ENCODE measurements at regions not wholly inside any gene's neighbourhood (a gene's known extent, or its start where the extent isn't known, plus 50 kb on each side); places are given as distances from the start of the nearest gene placed in this dataset.

- Histone ChIP-seq H3K4me1 (ENCODE audit: control insufficient read depth in 1 of 2, insufficient read depth in 2 of 2, low read length in 2 of 2) (peaks cover 23 to 29% of the 10 kb centered on the region in 2 experiments), H3K4ac (ENCODE audit: low read depth, low read length) (no peak overlapping the region), H3K79me1 (ENCODE audit: low read length) (peaks cover 16% of the 10 kb centered on the region), H2BK120ac (ENCODE audit: insufficient read depth, low read length, poor library complexity) (no peak overlapping the region), H3K36me3 (ENCODE audit: control insufficient read depth in 1 of 2, insufficient read depth in 2 of 2, low read length in 2 of 2) (no peaks in the 10 kb centered on the region), H2BK12ac (ENCODE audit: low read length) (no peak overlapping the region), H3K18ac (ENCODE audit: low read length) (no peak overlapping the region), H2BK5ac (ENCODE audit: low read depth, low read length, poor library complexity) (no peak overlapping the region), H3K9ac (ENCODE audit: low read length) (no peak overlapping the region), H3K4me2 (ENCODE audit: low read length) (no peak overlapping the region), H3K79me2 (ENCODE audit: control insufficient read depth, insufficient read depth, low read length, poor library complexity) (no peaks in the 10 kb centered on the region), H3K4me3 (ENCODE audit: low read depth, low read length) (no peak overlapping the region), H3K23ac (ENCODE audit: low read length) (no peak overlapping the region), H4K8ac (ENCODE audit: low read depth, low read length) (no peak overlapping the region), H2AFZ (ENCODE audit: insufficient read depth, low read length, poor library complexity) (no peak overlapping the region), H4K12ac (ENCODE audit: low read depth, low read length) (no peak overlapping the region), H4K91ac (ENCODE audit: low read depth, low read length) (no peak overlapping the region), H3K9me3 (ENCODE audit: insufficient read depth, low read depth, low read length) (no peaks in the 10 kb centered on the region), H3K27ac (ENCODE audit: low read depth, low read length) (no peak overlapping the region), H3K27me3 (ENCODE audit: insufficient read depth, low read length) (no peaks in the 10 kb centered on the region), H3K14ac (ENCODE audit: low read length) (no peak overlapping the region), H2AK5ac (ENCODE audit: low read length) (no peak overlapping the region)
- WGBS (ENCODE audit: extremely low coverage, insufficient coverage, insufficient read length), result no CpG with 5 or more reads among the region's 7 CpGs
- DNase-seq, result no peak
These were observed 111.9 kb upstream of the WNT4 start for GRCh38 chr1:22254756-22255155.

GRCh38 chr1:22255341-22256212 is 112.7 kb upstream of the WNT4 start:
- Histone ChIP-seq H3K36me3 (ENCODE audit: control insufficient read depth in 1 of 2, insufficient read depth in 2 of 2, low read length in 2 of 2) (no peaks in the 10 kb centered on the region), H3K14ac (ENCODE audit: low read length) (no peak overlapping the region), H3K18ac (ENCODE audit: low read length) (no peak overlapping the region), H3K4me3 (ENCODE audit: low read depth, low read length) (no peak overlapping the region), H3K79me2 (ENCODE audit: control insufficient read depth, insufficient read depth, low read length, poor library complexity) (no peaks in the 10 kb centered on the region), H3K27me3 (ENCODE audit: insufficient read depth, low read length) (no peaks in the 10 kb centered on the region), H3K79me1 (ENCODE audit: low read length) (peaks cover 11% of the 10 kb centered on the region), H3K9me3 (ENCODE audit: insufficient read depth, low read depth, low read length) (no peaks in the 10 kb centered on the region), H3K4me2 (ENCODE audit: low read length) (no peak overlapping the region), H3K4me1 (ENCODE audit: control insufficient read depth in 1 of 2, insufficient read depth in 2 of 2, low read length in 2 of 2) (peaks cover 20 to 31% of the 10 kb centered on the region in 2 experiments), H2BK12ac (ENCODE audit: low read length) (peak overlapping the region; percentile 24), H4K91ac (ENCODE audit: low read depth, low read length) (no peak overlapping the region), H3K9ac (ENCODE audit: low read length) (no peak overlapping the region), H3K27ac (ENCODE audit: low read depth, low read length) (no peak overlapping the region), H3K4ac (ENCODE audit: low read depth, low read length) (no peak overlapping the region), H2BK120ac (ENCODE audit: insufficient read depth, low read length, poor library complexity) (no peak overlapping the region), H4K12ac (ENCODE audit: low read depth, low read length) (no peak overlapping the region), H4K8ac (ENCODE audit: low read depth, low read length) (no peak overlapping the region), H2BK5ac (ENCODE audit: low read depth, low read length, poor library complexity) (no peak overlapping the region), H2AK5ac (ENCODE audit: low read length) (peak overlapping the region; percentile 26), H3K23ac (ENCODE audit: low read length) (no peak overlapping the region), H2AFZ (ENCODE audit: insufficient read depth, low read length, poor library complexity) (no peak overlapping the region)
- DNase-seq, result no peak
- no CpG with 5 or more reads among the region's 11 CpGs for WGBS (ENCODE audit: extremely low coverage, insufficient coverage, insufficient read length)

- no peaks in the 10 kb centered on the region for H3K79me2 ChIP-seq (ENCODE audit: control insufficient read depth, insufficient read depth, low read length, poor library complexity)
- no CpG with 5 or more reads among the region's 3 CpGs for WGBS (ENCODE audit: extremely low coverage, insufficient coverage, insufficient read length)
- no peaks in the 10 kb centered on the region for H3K27me3 ChIP-seq (ENCODE audit: insufficient read depth, low read length)
- H3K4me2 ChIP-seq (ENCODE audit: low read length), result no peak overlapping the region
- H3K4me3 ChIP-seq (ENCODE audit: low read depth, low read length), result no peak overlapping the region
- H3K9ac ChIP-seq (ENCODE audit: low read length), result no peak overlapping the region
- H2BK5ac ChIP-seq (ENCODE audit: low read depth, low read length, poor library complexity), result no peak overlapping the region
- H3K36me3 ChIP-seq (ENCODE audit: control insufficient read depth in 1 of 2, insufficient read depth in 2 of 2, low read length in 2 of 2), result no peaks in the 10 kb centered on the region
- H3K27ac ChIP-seq (ENCODE audit: low read depth, low read length), result no peak overlapping the region
- no peak overlapping the region for H2BK120ac ChIP-seq (ENCODE audit: insufficient read depth, low read length, poor library complexity)
- DNase-seq, result no peak
- H2BK12ac ChIP-seq (ENCODE audit: low read length), result peak overlapping the region; percentile 26
- no peak overlapping the region for H3K14ac ChIP-seq (ENCODE audit: low read length)
- no peak overlapping the region for H3K4ac ChIP-seq (ENCODE audit: low read depth, low read length)
- H4K12ac ChIP-seq (ENCODE audit: low read depth, low read length), result no peak overlapping the region
- H2AFZ ChIP-seq (ENCODE audit: insufficient read depth, low read length, poor library complexity), result no peak overlapping the region
- H4K8ac ChIP-seq (ENCODE audit: low read depth, low read length), result no peak overlapping the region
- no peak overlapping the region for H4K91ac ChIP-seq (ENCODE audit: low read depth, low read length)
- peaks cover 9% of the 10 kb centered on the region for H3K79me1 ChIP-seq (ENCODE audit: low read length)
- H3K9me3 ChIP-seq (ENCODE audit: insufficient read depth, low read depth, low read length), result no peaks in the 10 kb centered on the region
- no peak overlapping the region for H2AK5ac ChIP-seq (ENCODE audit: low read length)
- H3K18ac ChIP-seq (ENCODE audit: low read length), result no peak overlapping the region
- H3K23ac ChIP-seq (ENCODE audit: low read length), result no peak overlapping the region
- H3K4me1 ChIP-seq (ENCODE audit: control insufficient read depth in 1 of 2, insufficient read depth in 2 of 2, low read length in 2 of 2), result peaks cover 16 to 27% of the 10 kb centered on the region in 2 experiments
These were observed 113.3 kb upstream of the WNT4 start for GRCh38 chr1:22256213-22256512.

- no peaks in the 10 kb centered on the region for H3K36me3 ChIP-seq (ENCODE audit: control insufficient read depth in 1 of 2, insufficient read depth in 2 of 2, low read length in 2 of 2)
- H4K8ac ChIP-seq (ENCODE audit: low read depth, low read length), result no peak overlapping the region
- H4K91ac ChIP-seq (ENCODE audit: low read depth, low read length), result peak overlapping the region; percentile 54
- H3K27ac ChIP-seq (ENCODE audit: low read depth, low read length), result no peak overlapping the region
- peaks cover 9% of the 10 kb centered on the region for H3K79me1 ChIP-seq (ENCODE audit: low read length)
- H2AFZ ChIP-seq (ENCODE audit: insufficient read depth, low read length, poor library complexity), result no peak overlapping the region
- no peak overlapping the region for H3K23ac ChIP-seq (ENCODE audit: low read length)
- no peak overlapping the region for H3K9ac ChIP-seq (ENCODE audit: low read length)
- peaks cover 15 to 28% of the 10 kb centered on the region in 2 experiments for H3K4me1 ChIP-seq (ENCODE audit: control insufficient read depth in 1 of 2, insufficient read depth in 2 of 2, low read length in 2 of 2)
- H3K9me3 ChIP-seq (ENCODE audit: insufficient read depth, low read depth, low read length), result no peaks in the 10 kb centered on the region
- no peak for DNase-seq
- H3K27me3 ChIP-seq (ENCODE audit: insufficient read depth, low read length), result no peaks in the 10 kb centered on the region
- H3K14ac ChIP-seq (ENCODE audit: low read length), result peak overlapping the region; percentile 28
- H2BK120ac ChIP-seq (ENCODE audit: insufficient read depth, low read length, poor library complexity), result peak overlapping the region; percentile 1
- no peak overlapping the region for H4K12ac ChIP-seq (ENCODE audit: low read depth, low read length)
- no peaks in the 10 kb centered on the region for H3K79me2 ChIP-seq (ENCODE audit: control insufficient read depth, insufficient read depth, low read length, poor library complexity)
- no peak overlapping the region for H3K4me3 ChIP-seq (ENCODE audit: low read depth, low read length)
- H3K4me2 ChIP-seq (ENCODE audit: low read length), result no peak overlapping the region
- whole genome bisulfite sequencing (ENCODE audit: extremely low coverage, insufficient coverage, insufficient read length), result no CpG with 5 or more reads among the region's 32 CpGs
- peak overlapping the region; percentile 73 for H2AK5ac ChIP-seq (ENCODE audit: low read length)
- H3K4ac ChIP-seq (ENCODE audit: low read depth, low read length), result no peak overlapping the region
- H2BK12ac ChIP-seq (ENCODE audit: low read length), result peak overlapping the region; percentile 42
- H3K18ac ChIP-seq (ENCODE audit: low read length), result no peak overlapping the region
- no peak overlapping the region for H2BK5ac ChIP-seq (ENCODE audit: low read depth, low read length, poor library complexity)
These were observed 114.7 kb upstream of the WNT4 start for GRCh38 chr1:22257290-22258275.
